ENCODE measurements at regions not wholly inside any gene's neighbourhood (a gene's known extent, or its start where the extent isn't known, plus 50 kb on each side); places are given as distances from the start of the nearest gene placed in this dataset.
"Not testable (repeated sequence)": the region's sequence is repeated elsewhere in the genome, so short reads cannot be mapped to it uniquely, and the experiment has no call there.

- no peak for DNase-seq (ENCODE audit: low read depth)
- no peak for TF ChIP-seq CTCF (IDR thresholded peaks at IDR 0.05; ENCODE audit: low read depth, low read length)
- TF ChIP-seq, protein P1, sequence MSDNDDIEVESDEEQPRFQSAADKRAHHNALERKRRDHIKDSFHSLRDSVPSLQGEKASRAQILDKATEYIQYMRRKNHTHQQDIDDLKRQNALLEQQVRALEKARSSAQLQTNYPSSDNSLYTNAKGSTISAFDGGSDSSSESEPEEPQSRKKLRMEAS (IDR thresholded peaks at IDR 0.05; ENCODE audit: low read depth, low read length), result no peak
- no peak for TF ChIP-seq MYC (IDR thresholded peaks at IDR 0.05; ENCODE audit: low read depth, low read length)
- TF ChIP-seq POLR2A (IDR thresholded peaks at IDR 0.05; ENCODE audit: extremely low read depth, insufficient read length), result no peak
- no peak overlapping the region for H3K4me3 ChIP-seq (ENCODE audit: low read depth, low read length)
These were observed 141.3 kb upstream of the PROK2 start for GRCh38 chr3:71926262-71926600.

DNA sequence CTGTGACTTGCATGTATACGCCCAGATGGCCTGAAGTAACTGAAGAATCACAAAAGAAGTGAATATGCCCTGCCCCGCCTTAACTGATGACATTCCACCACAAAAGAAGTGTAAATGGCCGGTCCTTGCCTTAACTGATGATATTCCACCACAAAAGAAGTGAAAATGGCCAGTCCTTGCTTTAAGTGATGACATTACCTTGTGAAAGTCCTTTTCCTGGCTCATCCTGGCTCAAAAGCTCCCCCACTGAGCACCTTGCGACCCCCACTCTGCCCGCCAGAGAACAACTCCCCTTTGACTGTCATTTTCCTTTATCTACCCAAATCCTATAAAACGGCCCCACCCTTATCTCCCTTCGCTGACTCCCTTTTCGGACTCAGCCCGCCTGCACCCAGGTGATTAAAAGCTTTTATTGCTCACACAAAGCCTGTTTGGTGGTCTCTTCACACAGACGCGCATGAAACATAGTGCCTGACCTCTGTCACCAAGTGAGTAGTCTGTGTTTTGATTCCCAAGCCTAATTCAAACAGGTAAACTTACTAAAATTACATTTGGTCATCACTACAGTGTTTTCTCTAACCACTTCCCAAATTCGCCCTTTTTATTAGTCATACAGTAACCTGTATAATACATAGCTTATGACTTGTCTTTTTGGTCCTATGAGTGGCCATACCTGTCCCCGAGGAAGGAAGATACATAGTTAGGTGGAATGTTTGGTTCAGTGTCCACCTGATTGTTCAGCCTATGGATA is 140.7 kb upstream of the PROK2 start:
- not testable (repeated sequence) for H3K4me3 ChIP-seq (ENCODE audit: low read depth, low read length); DNase-seq (ENCODE audit: low read depth)

- no peak for DNase-seq (ENCODE audit: low read depth)
- TF ChIP-seq, protein P1 (IDR thresholded peaks at IDR 0.05; ENCODE audit: low read depth, low read length), result no peak
- TF ChIP-seq MYC (IDR thresholded peaks at IDR 0.05; ENCODE audit: low read depth, low read length) (no peak), CTCF (IDR thresholded peaks at IDR 0.05; ENCODE audit: low read depth, low read length) (no peak), POLR2A (IDR thresholded peaks at IDR 0.05; ENCODE audit: extremely low read depth, insufficient read length) (no peak)
- H3K4me3 ChIP-seq (ENCODE audit: low read depth, low read length), result no peak overlapping the region
These were observed 139.8 kb upstream of the PROK2 start for GRCh38 chr3:71924721-71925120.

DNA sequence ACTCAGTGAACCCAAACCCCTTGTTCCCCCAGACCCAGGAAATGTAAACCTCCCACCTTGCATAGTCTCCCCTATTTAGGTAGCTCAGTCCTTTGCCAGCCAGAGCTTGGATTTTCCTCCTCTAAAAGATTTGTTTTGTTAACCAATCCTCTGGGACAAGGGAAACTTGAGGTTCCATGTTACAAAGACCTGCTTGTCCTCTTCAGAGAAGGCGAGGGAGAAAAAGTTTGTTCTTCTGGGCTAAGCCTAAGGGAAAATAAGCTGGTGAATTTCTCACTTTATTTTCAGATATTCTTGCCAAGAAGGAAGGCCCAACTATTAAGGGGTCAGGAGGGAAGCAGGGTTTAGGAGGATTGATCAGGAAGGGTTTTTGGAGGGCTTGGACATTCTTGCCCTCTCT is 136.1 kb upstream of the PROK2 start:
- no peak overlapping the region for H3K4me3 ChIP-seq (ENCODE audit: low read depth, low read length)
- DNase-seq (ENCODE audit: low read depth), result no peak
- TF ChIP-seq, protein P1 (IDR thresholded peaks at IDR 0.05; ENCODE audit: low read depth, low read length), result no peak
- no peak for TF ChIP-seq POLR2A (IDR thresholded peaks at IDR 0.05; ENCODE audit: extremely low read depth, insufficient read length)
- no peak for TF ChIP-seq MYC (IDR thresholded peaks at IDR 0.05; ENCODE audit: low read depth, low read length)
- TF ChIP-seq CTCF (IDR thresholded peaks at IDR 0.05; ENCODE audit: low read depth, low read length), result no peak

- no peak for TF ChIP-seq MYC (IDR thresholded peaks at IDR 0.05; ENCODE audit: low read depth, low read length)
- TF ChIP-seq, protein P1 (IDR thresholded peaks at IDR 0.05; ENCODE audit: low read depth, low read length), result no peak
- no peak for TF ChIP-seq POLR2A (IDR thresholded peaks at IDR 0.05; ENCODE audit: extremely low read depth, insufficient read length)
- no peak for TF ChIP-seq CTCF (IDR thresholded peaks at IDR 0.05; ENCODE audit: low read depth, low read length)
- H3K4me3 ChIP-seq (ENCODE audit: low read depth, low read length), result no peak overlapping the region
- DNase-seq (ENCODE audit: low read depth), result no peak
These were observed 134.6 kb upstream of the PROK2 start for GRCh38 chr3:71919572-71919971.

DNA sequence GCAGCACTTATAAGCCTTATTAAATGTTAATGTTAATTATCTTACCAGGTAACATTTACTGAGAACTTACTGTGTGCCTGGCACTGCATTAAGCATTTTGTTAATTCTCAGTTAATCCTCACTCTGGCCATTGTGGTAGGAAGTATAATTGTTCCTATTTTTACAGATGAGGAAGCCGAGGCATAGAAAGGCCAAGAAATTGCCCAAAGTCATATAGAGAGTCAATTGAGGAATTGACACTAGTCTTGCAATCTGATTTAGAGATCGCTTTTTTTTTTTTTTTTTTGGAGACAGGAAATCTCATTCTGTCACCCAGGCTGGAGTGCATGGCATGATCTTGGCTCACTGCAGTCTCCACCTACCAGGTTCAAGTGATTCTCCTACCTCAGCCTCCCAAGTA is 132.6 kb upstream of the PROK2 start:
- no peak for DNase-seq (ENCODE audit: low read depth)
- H3K4me3 ChIP-seq (ENCODE audit: low read depth, low read length), result no peak overlapping the region
- TF ChIP-seq POLR2A (IDR thresholded peaks at IDR 0.05; ENCODE audit: extremely low read depth, insufficient read length), result no peak
- no peak for TF ChIP-seq MYC (IDR thresholded peaks at IDR 0.05; ENCODE audit: low read depth, low read length)
- TF ChIP-seq CTCF (IDR thresholded peaks at IDR 0.05; ENCODE audit: low read depth, low read length), result no peak
- TF ChIP-seq, protein P1 (IDR thresholded peaks at IDR 0.05; ENCODE audit: low read depth, low read length), result no peak
